ENCODE measurements at regions not wholly inside any gene's neighbourhood (a gene's known extent, or its start where the extent isn't known, plus 50 kb on each side); places are given as distances from the start of the nearest gene placed in this dataset.
"Not testable (repeated sequence)": the region's sequence is repeated elsewhere in the genome, so short reads cannot be mapped to it uniquely, and the experiment has no call there.

- no peaks in the 10 kb centered on the region for H3K9me3 ChIP-seq (ENCODE audit: control extremely low read depth in 1 of 5, control insufficient read depth in 4 of 5, insufficient read depth in 2 of 5, low read depth in 1 of 5, low read length in 4 of 5)
- no peaks in the 10 kb centered on the region for H3K36me3 ChIP-seq (ENCODE audit: control insufficient read depth in 4 of 4, insufficient read depth in 4 of 4, low read length in 3 of 4)
- POLR2A ChIA-PET = no interaction called here
- no peaks in the 10 kb centered on the region for H3K27me3 ChIP-seq (replicated peaks in 2 of 5; ENCODE audit: control insufficient read depth in 4 of 5, insufficient read depth in 5 of 5, low read length in 4 of 5)
- no peaks in the 10 kb centered on the region for H3K4me1 ChIP-seq (ENCODE audit: control extremely low read depth in 1 of 4, control insufficient read depth in 4 of 4, insufficient read depth in 4 of 4, low read length in 3 of 4)
- no peak for DNase-seq
- CTCF ChIA-PET = no interaction called here
- WGBS (ENCODE audit: insufficient coverage) = 86% methylated on average over 1 of the region's 6 CpGs
- no peak overlapping the region for H3K4me3 ChIP-seq (ENCODE audit: control insufficient read depth in 1 of 7, extremely low read depth in 1 of 7, insufficient read depth in 4 of 7, low read depth in 2 of 7, low read length in 6 of 7)
- no peak overlapping the region for H3K27ac ChIP-seq (ENCODE audit: insufficient read depth in 1 of 2, low read depth in 1 of 2, low read length in 2 of 2, poor library complexity in 1 of 2, severe bottlenecking in 2 of 2)
Observed at GRCh38 chr12:97640826-97641225, 178.2 kb downstream of the RMST start.

DNA sequence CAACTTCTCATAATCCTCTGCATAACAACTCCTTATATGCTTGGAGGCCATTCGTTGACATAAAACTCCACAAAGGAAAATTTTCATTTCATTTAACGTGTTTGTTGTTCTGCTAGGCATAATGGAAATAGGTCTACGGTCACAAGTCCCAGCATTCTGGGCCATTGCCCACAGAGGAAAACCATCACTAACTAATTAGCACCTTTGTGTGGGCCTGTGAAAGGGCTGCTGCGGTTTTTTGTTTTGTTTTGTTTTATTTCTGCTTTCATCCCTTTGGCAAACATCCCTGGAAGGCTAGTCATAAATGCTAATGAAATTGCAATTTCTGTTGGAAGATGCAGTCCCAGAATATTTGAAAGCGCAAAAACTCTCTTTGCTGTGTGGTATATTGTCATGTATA is 180.3 kb downstream of the RMST start:
- WGBS (ENCODE audit: insufficient coverage) = 80% methylated on average over 2 of the region's 5 CpGs
- no peak for DNase-seq
- POLR2A ChIA-PET = no interaction called here

DNA sequence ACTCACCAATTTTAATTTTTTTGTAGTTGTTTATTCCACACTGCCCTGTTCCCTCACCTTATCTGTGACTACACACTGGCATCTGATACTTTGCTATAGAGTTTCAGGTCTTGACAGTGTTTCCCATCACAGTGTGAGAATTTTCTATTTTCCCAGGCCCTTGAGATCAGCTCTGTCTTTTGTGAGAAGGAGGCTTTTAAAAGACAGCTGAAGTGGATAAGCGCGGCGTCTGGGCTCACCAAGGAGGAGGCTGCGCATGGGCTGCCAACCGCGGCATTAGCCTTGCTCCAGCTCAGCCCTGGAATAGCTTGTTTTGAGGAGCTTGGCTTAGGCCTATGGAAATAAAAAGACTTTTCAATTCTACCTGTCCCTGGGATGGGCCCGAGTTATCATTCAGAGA is 181.3 kb downstream of the RMST start:
- CTCF ChIA-PET = no interaction called here
- POLR2A ChIA-PET = no interaction called here
- 94% methylated on average over 2 of the region's 7 CpGs for WGBS (ENCODE audit: insufficient coverage)

More for the DNA sequence above, 180.3 kb downstream of the RMST start:
- Histone ChIP-seq H3K9me3 (ENCODE audit: control extremely low read depth in 1 of 5, control insufficient read depth in 4 of 5, insufficient read depth in 2 of 5, low read depth in 1 of 5, low read length in 4 of 5) (no peaks in the 10 kb centered on the region), H3K4me3 (ENCODE audit: control insufficient read depth in 1 of 7, extremely low read depth in 1 of 7, insufficient read depth in 4 of 7, low read depth in 2 of 7, low read length in 6 of 7) (no peak overlapping the region), H3K36me3 (ENCODE audit: control insufficient read depth in 4 of 4, insufficient read depth in 4 of 4, low read length in 3 of 4) (no peaks in the 10 kb centered on the region), H3K27me3 (replicated peaks in 2 of 5; ENCODE audit: control insufficient read depth in 4 of 5, insufficient read depth in 5 of 5, low read length in 4 of 5) (no peaks in the 10 kb centered on the region), H3K4me1 (ENCODE audit: control extremely low read depth in 1 of 4, control insufficient read depth in 4 of 4, insufficient read depth in 4 of 4, low read length in 3 of 4) (no peaks in the 10 kb centered on the region), H3K27ac (ENCODE audit: insufficient read depth in 1 of 2, low read depth in 1 of 2, low read length in 2 of 2, poor library complexity in 1 of 2, severe bottlenecking in 2 of 2) (no peak overlapping the region)
- CTCF ChIA-PET = no interaction called here

DNA sequence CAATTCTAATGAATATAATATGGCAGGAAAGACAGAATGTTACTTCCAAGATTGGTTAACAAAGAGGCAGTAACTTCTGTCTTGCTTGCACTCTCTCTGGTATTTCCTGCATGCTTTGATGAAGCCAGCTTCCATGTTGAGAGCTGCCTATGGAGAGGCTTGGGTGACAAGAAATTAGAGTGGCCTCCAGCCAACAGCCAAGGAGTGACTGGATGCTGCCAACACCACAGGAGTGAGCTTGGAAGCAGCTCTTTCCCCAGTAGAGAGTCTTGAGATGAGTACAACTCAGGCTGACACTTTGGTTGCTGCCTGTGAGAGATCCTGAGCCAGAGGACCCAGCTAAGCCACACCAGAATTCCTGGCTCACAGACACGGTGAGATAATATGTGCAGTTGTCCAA is 183.1 kb downstream of the RMST start:
- no peak overlapping the region for H3K4me3 ChIP-seq (ENCODE audit: control insufficient read depth in 1 of 7, extremely low read depth in 1 of 7, insufficient read depth in 4 of 7, low read depth in 2 of 7, low read length in 6 of 7)
- H3K4me1 ChIP-seq (ENCODE audit: control extremely low read depth in 1 of 4, control insufficient read depth in 4 of 4, insufficient read depth in 4 of 4, low read length in 3 of 4) = no peaks in the 10 kb centered on the region
- DNase-seq = no peak
- ChIA-PET CTCF (no interaction called here), POLR2A (no interaction called here)
- no CpG with 5 or more reads among the region's 1 CpG for WGBS (ENCODE audit: insufficient coverage)
- no peak overlapping the region for H3K27ac ChIP-seq (ENCODE audit: insufficient read depth in 1 of 2, low read depth in 1 of 2, low read length in 2 of 2, poor library complexity in 1 of 2, severe bottlenecking in 2 of 2)
- no peaks in the 10 kb centered on the region for H3K9me3 ChIP-seq (ENCODE audit: control extremely low read depth in 1 of 5, control insufficient read depth in 4 of 5, insufficient read depth in 2 of 5, low read depth in 1 of 5, low read length in 4 of 5)
- H3K36me3 ChIP-seq (ENCODE audit: control insufficient read depth in 4 of 4, insufficient read depth in 4 of 4, low read length in 3 of 4) = no peaks in the 10 kb centered on the region
- no peaks in the 10 kb centered on the region for H3K27me3 ChIP-seq (replicated peaks in 2 of 5; ENCODE audit: control insufficient read depth in 4 of 5, insufficient read depth in 5 of 5, low read length in 4 of 5)

More for the DNA sequence above, 181.3 kb downstream of the RMST start:
- H3K36me3 ChIP-seq (ENCODE audit: control insufficient read depth in 4 of 4, insufficient read depth in 4 of 4, low read length in 3 of 4) = no peaks in the 10 kb centered on the region
- no peaks in the 10 kb centered on the region for H3K4me1 ChIP-seq (ENCODE audit: control extremely low read depth in 1 of 4, control insufficient read depth in 4 of 4, insufficient read depth in 4 of 4, low read length in 3 of 4)
- H3K9me3 ChIP-seq (ENCODE audit: control extremely low read depth in 1 of 5, control insufficient read depth in 4 of 5, insufficient read depth in 2 of 5, low read depth in 1 of 5, low read length in 4 of 5) = no peaks in the 10 kb centered on the region
- no peak overlapping the region for H3K27ac ChIP-seq (ENCODE audit: insufficient read depth in 1 of 2, low read depth in 1 of 2, low read length in 2 of 2, poor library complexity in 1 of 2, severe bottlenecking in 2 of 2)
- no peak for DNase-seq
- H3K27me3 ChIP-seq (replicated peaks in 2 of 5; ENCODE audit: control insufficient read depth in 4 of 5, insufficient read depth in 5 of 5, low read length in 4 of 5) = no peaks in the 10 kb centered on the region
- no peak overlapping the region for H3K4me3 ChIP-seq (ENCODE audit: control insufficient read depth in 1 of 7, extremely low read depth in 1 of 7, insufficient read depth in 4 of 7, low read depth in 2 of 7, low read length in 6 of 7)

GRCh38 chr12:97647142-97647541 is 184.5 kb downstream of the RMST start:
- no peak overlapping the region for H3K27ac ChIP-seq (ENCODE audit: insufficient read depth in 1 of 2, low read depth in 1 of 2, low read length in 2 of 2, poor library complexity in 1 of 2, severe bottlenecking in 2 of 2)
- no peak overlapping the region for H3K4me3 ChIP-seq (ENCODE audit: control insufficient read depth in 1 of 7, extremely low read depth in 1 of 7, insufficient read depth in 4 of 7, low read depth in 2 of 7, low read length in 6 of 7)
- CTCF ChIA-PET = no interaction called here
- no peaks in the 10 kb centered on the region for H3K36me3 ChIP-seq (ENCODE audit: control insufficient read depth in 4 of 4, insufficient read depth in 4 of 4, low read length in 3 of 4)
- no peaks in the 10 kb centered on the region for H3K4me1 ChIP-seq (ENCODE audit: control extremely low read depth in 1 of 4, control insufficient read depth in 4 of 4, insufficient read depth in 4 of 4, low read length in 3 of 4)
- 100% methylated on average over 1 of the region's 1 CpG for WGBS (ENCODE audit: insufficient coverage)
- H3K9me3 ChIP-seq (ENCODE audit: control extremely low read depth in 1 of 5, control insufficient read depth in 4 of 5, insufficient read depth in 2 of 5, low read depth in 1 of 5, low read length in 4 of 5) = no peaks in the 10 kb centered on the region
- no peak for DNase-seq
- no peaks in the 10 kb centered on the region for H3K27me3 ChIP-seq (replicated peaks in 2 of 5; ENCODE audit: control insufficient read depth in 4 of 5, insufficient read depth in 5 of 5, low read length in 4 of 5)
- POLR2A ChIA-PET = no interaction called here

DNA sequence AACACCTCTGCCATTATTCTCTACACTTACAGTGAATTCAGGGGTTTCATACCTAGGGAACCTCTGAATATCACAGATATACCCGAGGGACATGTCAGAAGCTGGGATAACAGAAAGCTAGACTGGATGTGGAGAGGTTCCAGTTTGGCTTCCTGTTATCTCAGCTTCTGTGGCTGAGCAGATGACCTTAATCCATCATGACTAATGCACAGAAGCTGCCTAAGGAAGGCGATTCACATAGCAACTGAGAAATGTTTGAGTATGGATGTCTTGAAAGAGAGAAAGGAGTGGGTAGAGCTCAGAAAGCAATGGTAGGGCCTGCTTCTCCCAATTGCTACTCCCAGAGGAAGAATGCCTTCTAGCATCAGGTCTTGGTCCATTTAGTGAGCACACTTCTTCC is 187.6 kb downstream of the RMST start:
- CTCF ChIA-PET = interaction anchor here (0.6 kb wide), 1 partner anchor 26 kb away, joined by 3 read pairs; no protein-coding TSS in a partner anchor
- no peak for DNase-seq
- H3K4me1 ChIP-seq (ENCODE audit: control extremely low read depth in 1 of 4, control insufficient read depth in 4 of 4, insufficient read depth in 4 of 4, low read length in 3 of 4) = no peaks in the 10 kb centered on the region

DNA sequence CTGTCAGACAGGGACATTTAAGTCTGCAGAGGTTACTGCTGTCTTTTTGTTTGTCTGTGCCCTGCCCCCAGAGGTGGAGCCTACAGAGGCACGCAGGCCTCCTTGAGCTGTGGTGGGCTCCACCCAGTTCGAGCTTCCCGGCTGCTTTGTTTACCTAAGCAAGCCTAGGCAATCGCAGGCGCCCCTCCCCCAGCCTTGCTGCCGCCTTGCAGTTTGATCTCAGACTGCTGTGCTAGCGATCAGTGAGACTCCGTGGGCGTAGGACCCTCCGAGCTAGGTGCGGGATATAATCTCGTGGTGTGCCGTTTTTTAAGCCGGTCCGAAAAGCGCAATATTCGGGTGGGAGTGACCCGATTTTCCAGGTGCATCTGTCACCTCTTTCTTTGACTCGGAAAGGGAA is 193.9 kb downstream of the RMST start:
- H3K27me3 ChIP-seq (replicated peaks in 2 of 5; ENCODE audit: control insufficient read depth in 4 of 5, insufficient read depth in 5 of 5, low read length in 4 of 5); DNase-seq; H3K36me3 ChIP-seq (ENCODE audit: control insufficient read depth in 4 of 4, insufficient read depth in 4 of 4, low read length in 3 of 4); CTCF ChIA-PET; POLR2A ChIA-PET; H3K4me1 ChIP-seq (ENCODE audit: control extremely low read depth in 1 of 4, control insufficient read depth in 4 of 4, insufficient read depth in 4 of 4, low read length in 3 of 4); H3K4me3 ChIP-seq (ENCODE audit: control insufficient read depth in 1 of 7, extremely low read depth in 1 of 7, insufficient read depth in 4 of 7, low read depth in 2 of 7, low read length in 6 of 7); H3K27ac ChIP-seq (ENCODE audit: insufficient read depth in 1 of 2, low read depth in 1 of 2, low read length in 2 of 2, poor library complexity in 1 of 2, severe bottlenecking in 2 of 2); H3K9me3 ChIP-seq (ENCODE audit: control extremely low read depth in 1 of 5, control insufficient read depth in 4 of 5, insufficient read depth in 2 of 5, low read depth in 1 of 5, low read length in 4 of 5): not testable (repeated sequence)
- WGBS (ENCODE audit: insufficient coverage) = 92% methylated on average over 13 of the region's 19 CpGs

More for the DNA sequence above, 187.6 kb downstream of the RMST start:
- POLR2A ChIA-PET = no interaction called here
- Histone ChIP-seq H3K27me3 (replicated peaks in 2 of 5; ENCODE audit: control insufficient read depth in 4 of 5, insufficient read depth in 5 of 5, low read length in 4 of 5) (no peaks in the 10 kb centered on the region), H3K9me3 (ENCODE audit: control extremely low read depth in 1 of 5, control insufficient read depth in 4 of 5, insufficient read depth in 2 of 5, low read depth in 1 of 5, low read length in 4 of 5) (no peaks in the 10 kb centered on the region), H3K36me3 (ENCODE audit: control insufficient read depth in 4 of 4, insufficient read depth in 4 of 4, low read length in 3 of 4) (no peaks in the 10 kb centered on the region), H3K27ac (ENCODE audit: insufficient read depth in 1 of 2, low read depth in 1 of 2, low read length in 2 of 2, poor library complexity in 1 of 2, severe bottlenecking in 2 of 2) (no peak overlapping the region), H3K4me3 (ENCODE audit: control insufficient read depth in 1 of 7, extremely low read depth in 1 of 7, insufficient read depth in 4 of 7, low read depth in 2 of 7, low read length in 6 of 7) (no peak overlapping the region)
- 100% methylated on average over 1 of the region's 2 CpGs for WGBS (ENCODE audit: insufficient coverage)
